HG03520 (cell line): ENCODE measurements at regions not wholly inside any gene's neighbourhood (a gene's known extent, or its start where the extent isn't known, plus 50 kb on each side); places are given as distances from the start of the nearest gene placed in this dataset.
"Not testable (repeated sequence)": the region's sequence is repeated elsewhere in the genome, so short reads cannot be mapped to it uniquely, and the experiment has no call there.

Experiments used
- ATAC-seq: cut with Tn5 transposase; IDR thresholded peaks from one replicate; pipeline ENCODE4 v1.9.1; 2021; ENCODE audit warnings: mild to moderate bottlenecking, moderate library complexity; ENCODE audit not compliant: unreplicated experiment

DNA sequence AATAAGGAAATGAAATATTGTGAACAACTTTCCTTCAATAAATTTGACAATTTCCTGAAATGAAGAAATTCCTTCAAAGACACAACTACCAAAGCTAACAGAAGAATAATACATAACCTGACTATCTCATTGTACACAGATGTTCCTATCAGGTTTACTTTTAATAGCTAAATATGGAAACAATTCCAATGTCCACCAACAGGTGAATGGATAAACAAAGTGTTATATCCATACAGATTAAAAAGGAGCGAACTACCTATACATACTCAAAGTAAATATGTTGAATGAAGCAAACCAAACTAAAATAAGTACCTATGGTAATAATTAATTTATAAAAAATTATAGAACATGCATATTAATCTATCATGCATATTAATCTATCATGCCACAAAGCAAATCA is 554.9 kb downstream of the PPP4R3C start:
- no peak for ATAC-seq

DNA sequence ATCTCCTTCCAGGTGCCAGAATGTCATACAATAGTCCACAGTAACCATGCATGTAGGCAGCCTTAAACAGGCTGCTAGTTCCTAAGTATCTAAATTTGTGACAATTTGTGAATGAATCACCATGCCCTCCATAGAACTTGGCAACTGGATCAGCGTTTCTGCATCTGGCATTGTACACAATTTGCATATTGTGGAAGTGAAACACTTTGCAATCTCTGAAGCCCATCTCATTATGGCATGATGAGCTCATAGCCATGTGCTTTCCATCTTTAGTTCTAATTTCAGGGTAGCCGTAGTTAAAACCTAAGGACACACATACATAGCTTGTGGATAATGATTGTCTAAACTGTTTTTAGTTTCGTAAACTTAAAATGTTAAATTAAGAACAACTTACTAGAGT is 573.6 kb downstream of the PPP4R3C start:
- no peak for ATAC-seq

- ATAC-seq = no peak
These were observed 589.4 kb downstream of the PPP4R3C start for GRCh38 chrX:26873736-26874135.

DNA sequence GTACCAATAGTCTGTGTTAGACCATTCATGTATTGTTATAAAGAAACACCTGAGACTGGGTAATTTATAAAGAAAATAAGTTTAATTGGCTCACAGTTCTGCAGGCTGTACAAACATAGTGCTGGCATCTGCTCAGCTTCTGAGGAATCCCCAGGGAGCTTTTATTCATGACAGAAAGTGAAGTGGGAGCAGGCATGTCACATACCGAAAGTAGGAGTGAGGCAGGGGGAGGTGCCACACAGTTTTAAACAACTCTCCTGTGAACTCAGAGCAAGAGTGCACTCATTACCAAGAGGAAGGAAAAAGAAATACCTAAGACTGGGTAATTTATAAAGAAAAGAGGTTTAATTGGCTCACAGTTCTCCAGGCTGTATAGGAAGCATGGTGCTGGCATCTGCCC is 591.2 kb downstream of the PPP4R3C start:
- ATAC-seq = no peak

GRCh38 chrX:26851981-26852380 is 611.2 kb downstream of the PPP4R3C start:
- no peak for ATAC-seq

DNA sequence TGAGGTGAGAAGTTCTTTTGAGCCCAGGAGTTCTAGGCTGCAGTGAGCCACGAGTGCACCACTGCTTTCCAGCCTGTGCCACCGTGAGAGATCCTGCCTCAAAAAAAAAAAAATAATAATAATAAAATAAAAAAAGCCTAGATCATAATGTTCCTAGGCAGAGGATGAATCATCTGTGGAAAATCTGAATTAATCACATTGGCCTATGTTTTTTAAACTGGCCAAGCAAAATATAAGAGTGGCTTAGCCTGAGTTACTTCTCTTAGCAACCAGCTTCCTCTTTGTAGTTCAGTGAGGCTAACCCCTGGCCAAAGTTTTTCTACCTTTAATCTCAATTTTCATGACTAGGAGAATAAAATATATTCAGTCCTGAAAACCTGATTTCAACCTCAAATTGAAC is 614.6 kb downstream of the PPP4R3C start:
- no peak for ATAC-seq

DNA sequence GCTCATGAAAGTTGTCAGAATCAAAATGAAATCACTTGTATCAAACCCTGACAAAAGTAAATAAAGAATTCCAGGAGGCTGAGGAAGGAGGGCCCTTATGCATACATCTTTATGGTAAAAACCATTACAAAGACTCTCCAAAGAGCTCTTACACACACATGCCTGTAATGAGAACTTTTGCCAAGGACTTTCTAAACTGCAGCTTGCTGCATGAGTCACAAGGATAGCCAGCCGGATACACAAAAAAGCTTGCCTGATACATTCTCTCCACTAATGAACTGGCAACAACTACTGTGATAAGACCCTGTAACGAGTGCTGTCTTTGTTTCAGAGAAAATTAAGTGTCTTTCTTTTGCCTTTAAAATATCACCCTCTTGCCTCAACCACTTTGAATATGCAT is 618.1 kb downstream of the PPP4R3C start:
- ATAC-seq = no peak

- ATAC-seq = no peak
These were observed 606.5 kb downstream of the MAGEB5 start for GRCh38 chrX:26822448-26822847.

- no peak for ATAC-seq
These were observed 573.8 kb downstream of the MAGEB5 start for GRCh38 chrX:26789751-26790150.

GRCh38 chrX:26788402-26788998 is 572.5 kb downstream of the MAGEB5 start:
- no peak for ATAC-seq

DNA sequence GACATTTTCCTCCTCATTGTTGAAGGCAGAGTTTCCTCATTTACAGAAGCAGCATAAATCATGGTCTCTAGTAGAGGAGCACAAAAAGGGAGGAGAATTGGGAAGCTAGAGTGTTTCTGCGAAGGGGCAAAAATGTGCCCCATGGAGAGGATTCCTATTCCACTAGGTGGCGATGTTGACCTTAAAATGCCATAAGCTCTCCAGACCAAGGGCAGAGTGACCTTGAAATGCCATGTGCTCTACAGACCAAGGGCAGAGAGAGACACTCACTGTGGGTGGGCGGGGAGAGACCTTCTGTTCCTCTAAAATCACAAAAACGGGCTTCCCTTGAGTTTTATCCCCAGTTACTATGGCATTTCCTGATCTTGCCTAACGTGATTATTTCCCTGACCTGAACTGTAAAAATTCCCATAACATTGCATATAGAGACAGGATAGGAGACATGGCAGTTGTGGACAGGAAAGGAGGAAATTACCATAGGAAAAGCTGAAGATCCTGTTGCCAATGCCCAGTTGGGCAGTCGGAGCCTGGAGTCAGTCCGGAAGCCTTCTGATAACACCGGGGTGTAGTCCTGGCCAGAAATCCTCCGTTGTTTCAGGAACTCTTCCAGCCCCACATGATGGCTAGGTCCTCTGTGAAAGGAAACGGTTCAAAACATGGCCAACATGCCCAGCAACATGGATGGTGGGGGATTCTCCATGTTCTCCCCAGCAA is 567.7 kb downstream of the MAGEB5 start:
- peak; percentile 93 for ATAC-seq

DNA sequence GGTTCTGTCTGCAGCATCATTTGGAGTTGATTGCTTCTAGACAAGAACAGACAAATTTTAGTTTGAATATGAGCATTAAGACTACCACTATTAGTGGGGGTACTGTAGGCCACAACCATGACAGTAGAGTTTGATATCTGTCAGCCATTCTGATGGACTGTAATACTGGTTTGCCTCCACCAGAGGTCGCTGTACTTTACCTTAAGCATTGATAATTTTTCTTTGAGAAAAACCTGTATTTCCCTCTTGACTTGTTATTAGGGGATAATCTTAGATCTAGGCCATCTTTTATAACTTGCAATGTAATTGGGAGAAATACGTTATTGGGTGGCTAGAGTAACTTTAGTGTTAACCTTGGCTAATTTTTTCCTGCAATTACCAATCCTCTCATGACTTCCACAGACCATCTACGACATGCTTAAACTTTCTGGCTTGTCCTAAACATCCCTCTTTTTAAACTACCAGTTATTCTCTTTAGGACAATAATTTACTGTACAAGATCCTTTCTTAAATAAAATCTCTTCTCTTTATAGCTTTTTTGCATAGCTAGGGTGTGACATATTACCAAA is 562.4 kb downstream of the MAGEB5 start:
- ATAC-seq = no peak

DNA sequence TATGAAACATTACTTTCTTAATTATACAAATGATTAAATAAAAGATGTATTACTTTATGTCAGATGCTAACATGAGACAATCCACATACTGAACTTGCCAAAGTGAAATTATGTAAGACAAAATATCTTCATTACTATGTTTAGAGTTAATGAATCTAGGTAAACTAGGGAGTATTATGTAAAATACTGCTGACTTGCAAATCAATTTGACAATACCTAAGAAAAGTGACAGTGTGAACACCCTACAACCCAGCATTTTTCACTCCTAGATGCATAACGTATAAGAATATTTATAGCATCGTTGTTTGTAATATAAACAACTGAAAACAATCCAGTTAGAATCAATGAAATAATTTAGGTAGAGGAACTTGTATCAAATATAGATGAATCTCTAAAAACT is 546.3 kb downstream of the MAGEB5 start:
- ATAC-seq = no peak

- not testable (repeated sequence) for ATAC-seq
These were observed 539.8 kb downstream of the MAGEB5 start for GRCh38 chrX:26755760-26756159.

DNA sequence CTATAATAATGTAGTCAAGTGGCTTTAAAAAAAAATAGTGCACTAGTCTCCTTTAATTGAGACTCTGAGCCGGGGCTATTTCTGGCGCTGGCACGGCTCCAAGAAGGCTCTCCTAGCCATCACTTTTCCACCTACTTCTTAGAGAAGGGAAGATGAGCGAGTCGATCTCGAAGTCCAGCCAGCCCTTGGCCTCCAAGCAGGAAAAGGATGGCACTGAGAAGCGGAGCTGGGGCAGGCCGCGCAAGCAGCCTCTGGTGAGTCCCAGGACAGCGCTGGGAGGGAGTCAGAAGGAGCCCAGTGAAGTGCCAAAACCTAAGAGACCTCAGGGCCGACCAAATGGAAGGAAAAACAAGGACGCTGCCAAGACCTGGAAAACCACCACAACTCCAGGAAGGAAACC is 531.9 kb downstream of the MAGEB5 start:
- ATAC-seq = no peak

GRCh38 chrX:26722666-26723428 is 506.9 kb downstream of the MAGEB5 start:
- ATAC-seq = no peak

DNA sequence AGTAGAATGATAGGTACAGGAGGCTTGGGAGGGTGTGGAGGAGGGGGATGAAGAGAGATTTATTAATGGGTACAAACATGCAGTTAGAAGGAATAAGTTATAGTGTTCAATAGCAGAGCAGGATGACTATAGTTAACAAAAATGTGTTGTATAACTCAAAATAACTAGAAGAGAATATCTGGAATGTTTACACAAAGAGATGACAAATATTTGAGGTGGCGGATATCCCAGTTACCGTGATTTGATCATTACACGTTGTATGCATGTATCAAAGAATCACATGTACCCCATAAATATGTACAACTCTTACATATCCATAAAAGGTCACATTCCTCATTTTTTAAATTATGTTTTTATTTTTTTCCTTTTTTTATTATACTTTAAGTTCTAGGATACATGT is 456.6 kb downstream of the MAGEB5 start:
- no peak for ATAC-seq

DNA sequence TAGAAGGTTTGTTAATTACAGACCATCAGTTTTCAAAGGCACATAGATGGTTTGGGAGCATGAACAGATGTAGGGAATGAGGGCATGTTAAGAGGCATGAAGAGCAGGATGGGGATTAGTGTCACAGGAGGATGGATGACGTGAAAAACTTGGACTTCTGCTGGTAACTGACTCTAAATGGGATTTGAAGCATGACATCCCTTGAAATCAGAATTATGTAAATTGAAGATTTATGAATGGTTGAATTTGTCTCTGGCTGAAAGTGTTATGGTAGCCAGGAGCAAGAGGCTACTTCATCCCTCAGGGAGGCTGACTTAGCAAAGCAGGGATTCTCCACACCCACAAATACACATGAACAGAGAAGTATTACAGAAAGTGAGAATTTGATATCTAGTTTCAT is 454.6 kb downstream of the MAGEB5 start:
- no peak for ATAC-seq

- no peak for ATAC-seq
These were observed 448.9 kb downstream of the MAGEB5 start for GRCh38 chrX:26664919-26665318.

DNA sequence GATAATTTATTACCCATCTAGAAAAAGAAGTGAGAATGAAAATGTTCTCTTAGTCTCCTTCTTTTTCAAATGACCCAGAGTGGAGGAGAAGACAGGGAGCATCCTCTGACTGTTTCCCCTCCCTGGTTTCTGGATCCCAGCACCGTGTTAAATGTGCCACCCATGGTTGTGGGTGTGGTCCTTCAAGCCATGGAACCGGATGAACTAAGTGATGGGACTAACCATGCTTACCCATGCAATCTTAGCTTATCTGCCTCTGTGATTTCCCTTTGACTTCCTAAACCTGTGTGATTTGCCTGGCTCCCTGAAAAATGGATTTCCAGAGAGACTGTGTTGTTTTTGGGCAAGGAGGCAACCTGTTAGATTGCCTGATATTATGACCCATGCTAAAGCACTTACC is 437.1 kb downstream of the MAGEB5 start:
- ATAC-seq = no peak

GRCh38 chrX:26651755-26652154 is 435.8 kb downstream of the MAGEB5 start:
- ATAC-seq = no peak

DNA sequence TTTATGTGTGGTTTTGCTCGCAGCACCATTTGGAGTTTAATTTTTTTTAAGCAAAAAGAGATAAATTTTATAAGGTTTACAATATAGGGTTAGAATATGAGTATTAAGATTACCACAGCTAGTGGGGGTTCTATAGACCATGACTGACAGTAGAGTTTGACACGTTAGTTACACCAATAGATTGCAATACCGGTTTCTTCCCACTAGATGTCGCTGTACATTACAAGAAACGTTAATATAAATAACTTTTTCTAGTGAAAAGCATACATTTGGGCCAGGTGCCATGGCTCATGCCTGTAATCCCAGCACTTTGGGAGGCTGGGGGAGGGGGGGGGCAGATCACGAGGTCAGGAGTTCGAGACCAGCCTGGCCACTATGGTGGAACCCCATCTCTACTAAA is 433.6 kb downstream of the MAGEB5 start:
- peak; percentile 56 for ATAC-seq
